ENCODE measurements at regions not wholly inside any gene's neighbourhood (a gene's known extent, or its start where the extent isn't known, plus 50 kb on each side); places are given as distances from the start of the nearest gene placed in this dataset.
A peak's percentile ranks its signal among the peaks of the same experiment; 100 is the strongest.

- H3K4me3 ChIP-seq: no peak overlapping the region
- TF ChIP-seq POLR2A (IDR thresholded peaks at IDR 0.05) (no peak), CTCF (IDR thresholded peaks at IDR 0.05) (no peak)
- no peaks in the 10 kb centered on the region for H3K36me3 ChIP-seq
- H3K4me1 ChIP-seq: peaks cover 0 to 6% (median 0%) of the 10 kb centered on the region in 4 donors
- WGBS (ENCODE audit: insufficient coverage, low coverage, low lambda C conversion rate, missing lambda C conversion rate): 89% methylated on average over 1 of the region's 2 CpGs
- no peak overlapping the region for H3K27ac ChIP-seq
- intact Hi-C loops (cut with DNase I): no loop called here
- no peak for ATAC-seq
- no peaks in the 10 kb centered on the region for H3K9me3 ChIP-seq
- no peaks in the 10 kb centered on the region for H3K27me3 ChIP-seq
- no peak for DNase-seq
Measured at GRCh38 chr2:15686643-15687042, 95.0 kb downstream of the DDX1 start.

GRCh38 chr2:15687243-15687642, 95.6 kb downstream of the DDX1 start:
- ATAC-seq (no peak), DNase-seq (no peak)
- H3K27me3 ChIP-seq: no peaks in the 10 kb centered on the region
- 82% methylated on average over 1 of the region's 1 CpG for WGBS (ENCODE audit: insufficient coverage, low coverage, low lambda C conversion rate, missing lambda C conversion rate)
- intact Hi-C loops (cut with DNase I): no loop called here
- H3K9me3 ChIP-seq: no peaks in the 10 kb centered on the region
- peaks cover 0 to 6% (median 0%) of the 10 kb centered on the region in 4 donors for H3K4me1 ChIP-seq
- no peaks in the 10 kb centered on the region for H3K36me3 ChIP-seq
- H3K4me3 ChIP-seq: no peak overlapping the region
- no peak for TF ChIP-seq POLR2A (IDR thresholded peaks at IDR 0.05)
- no peak for TF ChIP-seq CTCF (IDR thresholded peaks at IDR 0.05)
- H3K27ac ChIP-seq: no peak overlapping the region

GRCh38 chr2:15687720-15688119, 96.1 kb downstream of the DDX1 start:
- ATAC-seq: peak; percentile 96 to 99 (median 98)
- H3K4me1 ChIP-seq: peaks cover 0 to 6% (median 0%) of the 10 kb centered on the region in 4 donors
- H3K27me3 ChIP-seq: no peaks in the 10 kb centered on the region
- no peak overlapping the region for H3K27ac ChIP-seq
- no peak for TF ChIP-seq CTCF (IDR thresholded peaks at IDR 0.05)
- intact Hi-C loops (cut with DNase I): no loop called here
- peak; percentile 84 to 92 (median 90) for DNase-seq
- 35% methylated on average over 6 of the region's 6 CpGs for WGBS (ENCODE audit: insufficient coverage, low coverage, low lambda C conversion rate, missing lambda C conversion rate)
- no peaks in the 10 kb centered on the region for H3K36me3 ChIP-seq
- no peak overlapping the region for H3K4me3 ChIP-seq
- no peaks in the 10 kb centered on the region for H3K9me3 ChIP-seq

GRCh38 chr2:15688924-15689568, 97.4 kb downstream of the DDX1 start:
- Histone ChIP-seq H3K4me3 (no peak overlapping the region), H3K36me3 (no peaks in the 10 kb centered on the region), H3K27me3 (no peaks in the 10 kb centered on the region), H3K9me3 (no peaks in the 10 kb centered on the region), H3K4me1 (peaks cover 0 to 6% (median 0%) of the 10 kb centered on the region in 4 donors), H3K27ac (no peak overlapping the region)
- DNase-seq: no peak
- no peak for ATAC-seq
- 72% methylated on average over 3 of the region's 8 CpGs for WGBS (ENCODE audit: insufficient coverage, low coverage, low lambda C conversion rate, missing lambda C conversion rate)
- intact Hi-C loops (cut with DNase I): no loop called here
- no peak for TF ChIP-seq CTCF (IDR thresholded peaks at IDR 0.05)
- no peak for TF ChIP-seq POLR2A (IDR thresholded peaks at IDR 0.05)

Data from right lobe of liver (tissue), 6 donors.